CD4-positive, alpha-beta T cell treated with Interleukin-6 for 4 hours (primary cell): ENCODE measurements at regions not wholly inside any gene's neighbourhood (a gene's known extent, or its start where the extent isn't known, plus 50 kb on each side); places are given as distances from the start of the nearest gene placed in this dataset.
"Not testable (repeated sequence)": the region's sequence is repeated elsewhere in the genome, so short reads cannot be mapped to it uniquely, and the experiment has no call there.

Experiments
- DNase-seq: peaks from one replicate; pipeline ENCODE4 v3.0.0-alpha.2; 2020; ENCODE audit warnings: mixed read lengths

DNA sequence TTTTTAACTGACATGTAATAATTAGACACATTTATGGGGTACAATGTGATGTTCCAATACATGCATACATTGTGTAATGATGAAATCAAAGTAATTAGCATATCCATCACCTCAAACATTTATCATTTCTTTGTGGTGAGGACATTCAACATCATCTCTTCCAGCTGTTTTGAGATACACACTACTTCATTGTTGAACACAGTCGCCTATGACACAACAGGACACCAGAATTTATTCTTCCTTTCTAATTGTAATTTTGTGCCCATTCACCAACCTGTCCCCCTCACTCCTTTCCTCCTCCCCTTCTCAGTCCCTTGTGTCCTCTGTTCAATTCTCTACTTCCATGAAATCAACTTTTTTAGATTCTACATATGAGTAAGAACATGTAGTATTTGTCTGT is 113.4 kb upstream of the CBLB start:
- DNase-seq, result no peak

DNA sequence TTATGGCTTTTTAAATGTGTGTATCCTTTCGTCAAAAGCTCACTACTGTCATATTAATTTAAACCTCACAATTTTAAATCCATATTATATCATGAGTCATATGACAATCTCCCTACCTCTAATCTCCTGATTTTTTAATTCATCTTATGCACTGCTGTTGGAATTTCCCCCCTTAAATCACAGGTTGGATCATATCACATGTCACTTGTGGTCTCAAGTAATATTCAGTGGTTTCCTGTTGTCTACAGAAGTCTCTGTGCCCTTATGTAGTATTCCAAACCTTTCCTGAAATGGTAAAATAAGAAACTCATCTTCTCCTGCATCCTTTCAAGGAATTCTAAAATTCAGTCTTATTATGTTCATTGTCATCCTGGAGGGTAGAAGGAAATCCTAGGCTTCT is 116.0 kb upstream of the CBLB start:
- DNase-seq, result no peak

DNA sequence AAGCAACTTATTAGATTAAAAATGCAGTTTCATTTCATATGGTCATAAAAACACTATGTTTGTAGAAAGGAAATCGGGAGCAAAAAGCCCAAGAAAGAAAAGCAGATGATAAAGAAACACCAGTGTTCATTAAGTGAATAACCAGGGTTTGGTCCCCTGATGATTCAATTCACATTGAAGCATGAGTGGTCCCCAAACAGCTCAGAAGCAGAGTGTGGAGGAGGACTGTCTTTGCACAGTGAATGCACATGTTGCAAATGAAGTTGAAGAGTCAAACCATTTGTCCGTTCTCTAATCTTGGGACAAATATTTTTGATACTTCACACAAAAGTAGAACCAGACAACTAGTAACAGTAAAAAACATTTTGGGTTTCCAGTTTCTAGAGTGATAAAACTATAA is 117.5 kb upstream of the CBLB start:
- DNase-seq, result not testable (repeated sequence)

DNA sequence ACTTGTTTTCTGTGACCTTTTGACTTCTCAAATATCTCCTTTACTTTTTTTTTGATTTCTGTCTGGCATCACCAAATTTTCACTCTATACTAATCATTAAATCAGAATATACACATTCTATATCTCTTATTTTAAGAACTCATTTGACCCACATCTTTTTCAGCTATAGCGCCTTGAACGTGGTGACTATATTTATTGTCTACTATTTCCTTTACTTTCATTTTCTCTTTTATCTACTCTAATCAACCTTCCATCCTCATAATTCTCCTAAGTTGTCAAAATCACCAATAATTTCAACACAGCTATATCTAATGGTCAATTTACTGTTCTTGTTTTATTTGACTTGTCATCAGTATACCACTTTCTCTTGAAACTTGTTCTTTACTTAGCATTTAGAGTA is 119.0 kb upstream of the CBLB start:
- DNase-seq, result no peak

DNA sequence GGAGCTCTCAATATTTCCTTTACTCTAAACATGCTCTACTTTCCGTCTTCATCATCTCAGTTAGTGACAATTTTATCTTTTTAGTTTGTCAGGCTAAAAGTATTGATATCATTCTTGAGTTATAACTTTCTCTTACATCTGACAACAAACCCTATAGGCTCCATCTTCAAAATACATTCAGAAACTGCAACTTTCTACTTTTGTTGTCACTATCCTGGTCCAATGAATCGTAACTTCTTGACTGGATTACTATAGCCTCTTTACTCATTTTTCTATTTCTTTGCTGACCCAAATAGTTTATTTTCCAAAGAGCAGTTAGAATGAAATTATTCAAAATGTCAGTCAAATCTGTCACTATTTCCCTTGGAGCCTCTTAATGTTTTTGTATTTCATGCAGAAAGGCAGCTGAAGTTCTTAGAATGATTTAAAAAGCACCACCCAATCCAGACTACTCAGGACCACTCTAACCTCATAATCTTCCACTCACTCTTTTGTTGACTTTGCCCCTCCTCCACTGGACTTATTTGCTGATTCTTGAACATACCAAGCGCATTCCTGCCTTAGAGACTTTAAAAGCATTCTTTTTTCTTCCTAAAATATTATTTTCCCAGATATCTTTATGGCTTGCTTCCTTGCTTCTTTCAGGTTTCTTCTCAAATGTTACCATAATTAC is 119.9 kb upstream of the CBLB start:
- no peak for DNase-seq

DNA sequence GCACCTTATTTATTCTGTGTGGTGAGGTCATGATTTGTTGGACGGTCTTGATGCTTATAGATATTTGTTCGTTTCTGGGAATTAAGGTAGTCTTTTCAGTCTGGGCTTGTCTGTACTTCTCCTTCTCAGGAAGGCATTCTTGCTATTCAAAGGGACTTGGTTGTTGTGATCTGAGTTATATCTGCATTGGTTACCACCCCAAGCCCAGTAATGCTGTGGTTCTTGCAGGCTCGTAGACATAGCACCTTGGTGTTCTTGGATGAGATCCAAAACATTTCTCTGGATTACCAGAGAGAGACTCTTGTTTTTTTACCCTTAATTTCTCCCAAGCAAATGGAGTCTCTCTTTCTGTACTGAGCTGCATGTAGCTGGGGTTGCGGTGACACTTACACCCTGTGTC is 128.0 kb upstream of the CBLB start:
- DNase-seq, result no peak

DNA sequence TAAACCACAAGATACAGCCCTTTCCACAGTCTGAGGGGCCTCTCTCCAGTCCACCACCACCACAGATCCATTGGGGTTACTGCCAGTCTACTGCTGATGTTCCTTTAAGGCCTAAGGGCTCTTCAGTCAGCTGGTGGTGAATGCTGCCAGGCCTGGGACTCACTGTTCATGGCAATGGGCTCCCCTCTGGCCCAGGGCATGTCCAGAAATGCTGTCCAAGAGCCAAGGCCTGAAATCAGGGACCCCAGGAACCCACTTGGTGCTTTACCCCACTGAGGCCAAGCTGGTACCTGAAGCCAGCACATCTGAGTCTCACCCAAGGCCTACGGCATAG is 128.6 kb upstream of the CBLB start:
- no peak for DNase-seq

DNA sequence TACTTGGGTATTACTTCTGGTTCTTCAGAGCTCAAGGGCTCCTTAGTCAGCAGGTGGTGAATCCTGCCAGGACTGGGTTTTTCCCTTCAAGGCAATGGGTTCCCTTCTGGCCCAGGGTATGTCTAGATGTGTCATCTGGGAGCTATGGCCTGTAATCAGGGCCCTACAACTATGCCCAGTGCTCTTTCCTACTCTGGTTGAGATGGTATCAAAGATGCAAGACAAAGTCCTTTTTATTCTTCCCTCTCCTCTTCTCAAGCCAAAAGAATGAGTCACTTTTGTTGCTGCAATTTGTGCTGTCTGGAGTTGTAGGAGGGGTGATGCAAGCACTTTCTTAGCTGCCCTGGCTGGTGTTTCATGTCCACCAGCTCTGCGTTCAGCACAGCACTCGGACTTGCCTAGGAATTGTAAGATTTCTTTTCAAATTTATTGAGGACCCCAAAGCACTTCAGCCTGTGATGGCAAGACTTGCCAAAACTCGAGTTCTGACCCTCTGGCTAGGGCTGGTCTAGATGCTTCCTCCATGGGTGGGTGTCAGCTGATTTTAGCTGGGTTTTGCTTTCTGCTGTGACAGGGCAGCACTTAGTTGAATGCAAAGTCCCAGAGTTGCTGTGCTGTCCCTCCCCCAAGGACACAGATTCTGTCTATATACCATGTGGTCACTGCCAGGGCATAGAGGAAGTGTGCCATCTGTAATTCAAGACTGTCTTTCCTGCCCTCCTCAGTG is 129.2 kb upstream of the CBLB start:
- no peak for DNase-seq

DNA sequence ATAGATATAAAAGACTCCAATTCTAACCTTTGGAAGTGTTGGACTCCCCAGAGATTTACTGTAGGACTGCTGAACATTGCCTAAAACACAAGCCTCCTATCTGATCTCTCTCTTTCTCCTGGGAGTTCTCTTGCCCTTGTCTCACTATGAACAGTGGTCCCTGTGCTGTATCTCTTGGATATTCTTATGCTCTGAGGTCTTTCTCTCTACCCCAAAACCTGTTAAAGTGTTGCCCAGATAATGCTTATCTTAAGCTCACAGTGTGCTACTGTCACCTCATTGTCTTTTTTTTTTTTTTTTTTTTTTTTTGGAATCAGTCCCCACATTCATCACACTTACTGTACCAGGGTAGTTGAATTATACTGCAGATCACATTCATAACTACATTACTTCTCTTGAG is 131.0 kb upstream of the CBLB start:
- no peak for DNase-seq

DNA sequence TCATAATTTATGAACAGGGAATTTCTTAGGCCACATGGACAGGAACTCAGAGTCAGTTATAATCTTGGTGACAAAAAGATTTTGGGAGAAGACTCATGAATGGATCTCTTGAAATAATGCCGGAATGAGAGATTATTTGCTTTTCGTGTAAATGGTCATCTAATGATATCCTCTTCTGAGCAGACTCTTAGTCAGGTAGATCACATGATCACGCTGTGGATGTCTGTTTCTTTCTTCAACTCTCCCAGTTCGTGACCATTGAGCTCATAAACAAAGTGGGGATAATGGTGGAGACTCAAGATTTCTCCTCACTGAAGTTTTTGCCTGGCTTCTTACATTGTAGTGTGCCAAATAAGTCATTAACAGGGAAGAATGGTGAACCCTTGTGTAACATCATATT is 133.1 kb upstream of the CBLB start:
- DNase-seq, result no peak

DNA sequence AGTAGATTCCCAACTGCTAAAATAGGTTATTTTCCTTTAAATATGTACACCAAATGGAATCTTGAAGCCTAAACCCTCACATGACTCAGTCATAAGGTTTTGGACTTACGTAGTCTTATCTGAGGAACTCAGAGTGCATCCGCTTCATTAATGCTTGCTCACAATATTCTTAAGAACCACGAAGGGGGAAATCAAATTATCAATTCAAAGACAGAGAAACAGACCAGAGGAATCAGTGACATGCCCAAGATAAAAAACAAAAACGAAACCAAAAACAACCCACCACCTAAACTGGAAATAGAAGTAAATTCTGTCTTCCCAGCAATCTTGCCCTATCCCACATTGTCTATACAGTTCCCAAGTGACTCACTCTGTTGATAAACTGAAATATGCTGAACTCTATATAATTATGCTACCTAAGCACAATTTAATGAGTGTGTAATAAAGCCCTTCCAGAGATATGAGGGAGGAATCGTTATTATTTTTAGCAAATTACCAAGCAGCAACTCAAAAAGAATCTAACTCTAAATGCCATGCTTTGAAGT is 135.4 kb upstream of the CBLB start:
- DNase-seq, result no peak

DNA sequence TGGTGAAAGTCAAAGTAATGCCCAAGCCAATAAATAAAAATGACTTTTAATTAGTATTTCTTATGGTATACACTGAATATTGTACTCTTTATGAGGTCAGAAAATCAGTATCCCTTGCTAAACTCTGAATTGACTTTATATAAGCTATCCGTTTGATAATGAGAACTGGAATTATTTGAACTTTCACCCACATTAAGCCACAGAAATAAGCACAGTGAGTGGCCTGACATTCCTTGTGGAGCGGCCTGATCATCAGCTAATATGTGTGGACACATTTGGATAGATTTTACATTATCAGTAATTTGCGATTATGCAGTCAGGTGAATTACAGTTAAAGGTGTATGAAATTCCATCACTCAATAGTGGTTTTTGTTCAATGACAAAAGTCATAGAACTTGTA is 136.0 kb upstream of the CBLB start:
- DNase-seq, result no peak

DNA sequence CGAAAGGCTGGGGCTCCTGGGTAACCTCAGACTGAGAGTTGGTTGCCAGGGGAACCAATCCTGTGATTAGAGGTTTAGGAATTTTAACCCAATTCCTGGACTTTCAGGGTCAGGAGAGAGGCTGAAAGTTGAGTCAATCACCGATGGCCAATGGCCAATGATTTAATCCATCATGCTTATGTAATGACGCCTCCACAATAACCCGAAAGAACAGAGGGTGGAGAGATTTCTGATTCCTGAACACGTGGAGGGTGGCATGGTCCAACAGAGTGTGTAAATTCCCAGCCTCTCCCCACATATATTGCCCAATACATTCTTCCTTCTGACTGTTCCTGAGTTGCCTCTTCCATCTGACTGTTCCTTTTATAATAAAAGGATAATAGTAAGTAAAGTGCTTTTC is 137.2 kb upstream of the CBLB start:
- DNase-seq, result no peak

DNA sequence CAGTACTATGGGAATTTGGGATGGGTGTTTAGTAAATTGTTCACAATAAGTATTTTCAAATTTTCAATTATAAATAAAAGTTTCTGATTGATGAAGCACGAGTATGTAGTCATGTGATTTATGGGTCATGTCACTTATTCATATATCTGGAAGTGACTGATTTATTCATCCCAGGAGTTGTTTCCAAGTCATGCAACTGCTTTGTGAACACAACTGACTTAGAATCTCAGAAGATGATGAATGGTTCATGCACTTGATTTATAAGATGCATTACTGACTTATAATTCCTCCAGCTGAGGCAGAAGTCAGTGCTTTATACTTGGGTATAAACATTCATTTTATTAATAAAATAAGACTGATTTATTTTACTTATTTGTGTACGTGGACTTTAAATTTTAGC is 137.8 kb upstream of the CBLB start:
- DNase-seq, result no peak

DNA sequence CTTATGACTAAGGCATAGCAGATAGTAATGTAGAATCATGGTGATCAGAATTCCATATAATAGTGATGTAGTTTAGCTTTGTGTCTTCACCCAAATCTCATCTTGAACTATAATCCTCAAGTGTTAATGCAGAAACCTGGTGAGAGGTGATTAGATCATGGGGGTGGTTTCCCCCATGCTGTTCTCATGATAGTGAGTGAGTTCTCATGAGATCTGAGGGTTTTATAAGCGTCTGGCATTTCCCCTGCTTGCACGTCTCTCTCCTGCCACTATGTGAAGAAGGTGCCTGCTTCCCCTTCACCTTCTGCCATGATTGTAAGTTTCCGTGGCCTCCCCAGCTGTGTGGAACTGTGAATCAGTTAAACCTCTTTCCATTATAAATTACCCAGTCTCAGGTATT is 138.7 kb upstream of the CBLB start:
- DNase-seq, result no peak

DNA sequence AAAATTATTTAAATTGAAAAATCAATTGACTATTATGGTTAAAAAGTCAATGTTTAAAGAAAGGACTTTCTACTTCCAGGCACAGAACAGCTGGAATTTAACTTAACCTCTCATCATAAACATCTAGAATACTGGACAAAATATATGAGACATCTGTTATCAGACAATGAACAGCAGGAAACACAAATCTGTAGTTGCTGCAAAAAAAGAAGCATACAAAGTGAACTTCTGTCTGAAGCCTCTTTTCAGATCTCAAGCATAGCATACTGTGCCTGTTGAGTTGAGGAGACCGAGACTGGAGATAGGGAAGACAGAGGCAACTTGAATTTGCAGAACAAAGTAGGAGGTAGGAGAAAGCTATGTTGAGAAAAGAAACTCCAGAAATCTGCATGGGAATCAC is 140.0 kb upstream of the CBLB start:
- DNase-seq, result no peak

DNA sequence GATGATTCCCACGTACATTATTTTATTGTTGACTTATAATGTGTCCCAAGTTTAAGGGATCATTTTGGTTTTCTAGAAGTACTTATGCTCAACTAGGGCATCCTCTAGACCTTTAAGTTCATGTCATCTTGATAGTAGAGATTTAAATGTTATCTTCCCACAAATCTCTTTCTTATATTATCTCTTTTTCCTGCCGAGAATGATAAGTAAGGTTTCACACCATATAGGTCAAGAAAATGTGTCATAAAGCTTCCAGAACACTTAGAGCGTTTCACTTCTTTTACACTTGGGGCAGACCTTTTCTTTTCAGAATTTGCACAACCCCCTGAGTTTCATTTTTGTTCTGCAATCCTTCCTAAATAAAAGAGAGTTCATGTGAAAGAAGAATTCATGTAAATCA is 142.0 kb upstream of the CBLB start:
- DNase-seq, result no peak

DNA sequence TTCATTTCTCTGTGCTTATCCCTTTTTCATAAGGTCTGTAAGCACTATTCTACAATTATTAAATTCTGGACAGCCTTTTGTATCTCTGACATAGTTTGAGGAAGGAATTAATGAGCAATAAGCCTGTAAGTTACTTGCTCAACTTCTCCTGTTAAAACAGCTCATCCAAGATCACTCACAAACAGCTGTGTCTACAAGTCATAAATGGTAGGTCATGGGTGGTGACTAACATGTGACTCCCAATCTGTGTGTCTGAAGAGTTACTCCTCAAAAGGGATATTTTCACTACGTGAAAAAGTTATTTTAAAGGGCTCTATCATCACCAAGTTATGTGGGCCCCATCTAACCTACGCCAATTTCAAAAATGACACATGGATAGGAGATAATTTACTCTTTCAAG is 145.2 kb upstream of the CBLB start:
- no peak for DNase-seq

DNA sequence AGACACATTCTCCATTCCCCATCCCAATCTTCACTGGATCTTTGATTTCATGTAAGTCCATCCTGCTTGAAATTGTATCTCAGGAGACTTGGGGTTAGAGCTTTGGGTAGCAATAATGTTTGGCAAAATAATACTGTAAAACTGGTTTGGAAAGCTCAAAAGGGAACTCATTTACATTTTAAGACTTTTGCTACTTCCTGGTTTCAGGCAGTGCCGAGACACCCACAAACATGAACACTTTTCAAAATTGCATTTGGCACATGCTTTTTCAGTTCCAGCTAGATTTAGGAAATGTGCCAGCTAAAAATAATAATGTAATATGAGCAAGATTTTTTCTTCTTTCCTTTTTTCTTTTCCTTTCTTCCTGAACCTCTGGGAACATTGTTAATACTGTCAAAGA is 145.7 kb upstream of the CBLB start:
- DNase-seq, result no peak

DNA sequence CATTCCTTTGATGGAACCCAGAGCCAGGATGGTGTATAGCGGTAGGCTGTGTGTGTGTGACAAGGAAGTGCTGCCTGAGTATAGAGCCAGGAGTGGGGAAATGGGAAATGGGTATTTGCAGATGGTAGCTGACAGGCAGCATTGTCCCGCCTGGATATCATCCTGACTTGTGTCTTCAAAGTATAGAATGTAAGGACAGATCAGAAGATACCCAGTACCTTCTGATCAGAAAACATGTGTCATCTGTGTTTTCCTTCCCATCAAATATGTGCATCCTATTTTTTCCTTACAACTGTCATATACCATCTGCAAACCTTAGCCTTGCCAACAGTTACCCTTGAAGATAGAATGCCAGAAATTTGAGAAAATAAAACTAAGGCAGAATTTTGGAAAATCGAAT is 146.2 kb upstream of the CBLB start:
- DNase-seq, result no peak

DNA sequence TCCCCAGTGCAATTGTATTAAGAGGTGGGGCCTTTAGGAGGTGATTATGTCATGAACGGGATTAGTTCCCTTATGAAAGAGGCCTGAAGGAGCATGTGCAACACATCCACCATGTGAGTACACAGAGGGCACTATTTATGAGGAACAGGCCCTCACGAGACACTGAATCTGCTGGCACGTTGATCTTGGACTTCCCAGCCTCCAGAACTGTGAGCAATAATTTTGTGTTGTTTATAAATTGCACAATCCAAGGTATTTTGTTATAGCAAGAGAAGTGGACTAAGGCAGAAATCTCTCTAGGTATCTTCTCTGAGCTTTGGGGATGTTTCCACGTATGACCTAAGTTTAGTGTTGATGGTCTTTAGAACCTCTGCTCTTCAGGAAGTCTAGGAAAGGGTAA is 149.3 kb upstream of the CBLB start:
- DNase-seq, result no peak

DNA sequence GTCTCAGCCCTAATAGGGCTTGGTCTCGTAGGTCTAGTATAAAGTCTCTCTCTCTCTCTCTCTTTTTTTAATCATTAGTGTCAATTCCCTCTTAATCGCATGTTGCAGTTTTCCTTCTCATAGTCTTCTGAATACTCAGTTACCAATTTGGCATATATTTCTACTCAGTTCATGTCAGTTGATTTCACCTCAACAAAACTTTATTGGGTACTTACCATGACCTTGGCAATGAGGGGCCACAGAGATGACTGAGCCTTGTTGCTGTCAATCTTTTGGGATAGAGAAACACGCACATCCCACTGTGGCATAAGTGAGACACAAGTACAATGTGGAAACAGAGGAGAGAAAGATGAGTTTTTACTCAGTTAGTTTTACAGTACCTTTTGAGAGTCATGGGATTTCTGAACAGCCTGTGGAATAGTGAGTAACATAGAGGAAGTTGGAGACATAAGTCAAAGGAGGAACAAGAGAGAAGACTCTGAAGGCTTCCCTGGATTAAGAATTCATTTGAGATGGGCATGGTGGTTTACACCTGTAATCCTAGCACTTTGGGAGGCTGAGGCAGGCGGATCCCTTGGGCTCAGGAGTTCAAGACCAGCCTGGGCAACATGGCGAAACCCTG is 150.2 kb upstream of the CBLB start:
- DNase-seq, result no peak

DNA sequence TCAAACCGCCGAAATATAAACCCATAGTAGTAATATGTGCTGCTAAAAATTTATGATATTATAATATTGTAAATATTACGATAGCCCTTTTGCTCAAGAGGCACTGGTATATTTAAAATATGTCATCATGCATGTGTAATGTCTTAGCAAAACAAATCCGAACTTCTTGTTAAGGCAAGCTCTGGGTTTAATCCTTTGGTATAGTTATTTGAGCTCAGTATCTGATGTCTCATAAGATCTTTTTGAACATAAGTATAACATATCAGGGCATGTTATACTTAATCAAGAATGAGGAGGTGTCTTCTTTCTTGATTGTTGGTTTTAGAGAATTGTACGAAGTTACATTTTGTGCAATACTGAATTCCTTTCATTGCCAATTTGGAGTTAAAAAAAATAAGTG is 154.1 kb upstream of the CBLB start:
- no peak for DNase-seq

DNA sequence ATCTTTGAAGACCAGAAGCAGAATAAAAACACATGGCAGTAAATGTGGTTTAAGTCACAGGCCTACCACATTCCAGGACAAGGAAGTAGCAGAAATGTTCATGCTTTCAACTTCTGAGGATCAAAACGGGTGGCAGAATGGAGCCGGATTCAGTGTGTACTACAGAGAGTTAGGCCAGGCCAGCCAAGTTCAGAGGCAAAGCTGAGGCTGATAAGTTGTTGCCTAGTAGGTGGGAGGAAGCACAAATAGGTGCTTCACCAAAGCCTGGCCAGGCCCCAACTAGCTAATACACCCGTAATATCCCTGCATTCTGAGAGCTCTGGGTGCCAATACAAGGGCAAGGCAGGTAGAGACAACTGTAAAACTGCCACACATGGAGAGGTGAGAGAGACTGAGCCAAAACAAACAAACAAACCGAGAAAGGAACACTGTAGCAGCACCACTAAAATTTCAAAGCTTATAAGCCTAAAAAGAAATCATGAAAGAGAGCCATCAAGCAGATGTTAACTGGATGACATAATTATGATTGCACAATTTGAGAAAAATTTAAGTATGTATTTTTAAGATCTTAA is 156.4 kb upstream of the CBLB start:
- no peak for DNase-seq
